Activated T-helper 17 cell treated with anti-CD3 and anti-CD28 coated beads, Interleukin-2, amount 50 U/mL, for 72 hours (primary cell): ENCODE measurements at regions not wholly inside any gene's neighbourhood (a gene's known extent, or its start where the extent isn't known, plus 50 kb on each side); places are given as distances from the start of the nearest gene placed in this dataset.

Experiments
- ATAC-seq: fragments of 150-1000 bp; cut with Tn5 transposase; replicated peaks from 2 replicates; pipeline ENCODE4 v1.10.0; 2021; ENCODE audit warnings: mild to moderate bottlenecking, moderate library complexity
- H3K27ac Mint-ChIP-seq: one replicate; pipeline ENCODE4 v1.8.0; 2022; ENCODE audit warnings: mixed read lengths
- H3K27me3 Mint-ChIP-seq: one replicate; pipeline ENCODE4 v1.8.0; 2022; ENCODE audit warnings: mixed read lengths
- H3K36me3 Mint-ChIP-seq: one replicate; pipeline ENCODE4 v1.8.0; 2022; ENCODE audit warnings: low read depth, mild to moderate bottlenecking, mixed read lengths
- H3K4me1 Mint-ChIP-seq: one replicate; pipeline ENCODE4 v1.8.0; 2022; ENCODE audit warnings: mixed read lengths
- H3K4me3 Mint-ChIP-seq: one replicate; pipeline ENCODE4 v1.8.0; 2022; ENCODE audit warnings: mild to moderate bottlenecking, mixed read lengths
- H3K9me3 Mint-ChIP-seq: one replicate; pipeline ENCODE4 v1.8.0; 2022; ENCODE audit warnings: mixed read lengths

GRCh38 chr1:199646761-199647160 lies 380.7 kb upstream of the NR5A2 start:
- Mint-ChIP-seq H3K4me1 (no peaks in the 10 kb centered on the region), H3K9me3 (peaks cover 3% of the 10 kb centered on the region), H3K36me3 (no peaks in the 10 kb centered on the region), H3K27ac (no peak overlapping the region), H3K4me3 (no peak overlapping the region), H3K27me3 (peaks cover 16% of the 10 kb centered on the region)
- no peak for ATAC-seq

- no peak for ATAC-seq
- no peaks in the 10 kb centered on the region for H3K9me3 Mint-ChIP-seq
- peaks cover 48% of the 10 kb centered on the region for H3K27me3 Mint-ChIP-seq
- H3K27ac Mint-ChIP-seq, result no peak overlapping the region
- no peak overlapping the region for H3K4me3 Mint-ChIP-seq
- H3K36me3 Mint-ChIP-seq, result no peaks in the 10 kb centered on the region
- H3K4me1 Mint-ChIP-seq, result no peaks in the 10 kb centered on the region
These were observed 370.1 kb upstream of the NR5A2 start for GRCh38 chr1:199657449-199657848.

- Mint-ChIP-seq H3K36me3 (no peaks in the 10 kb centered on the region), H3K9me3 (no peaks in the 10 kb centered on the region), H3K27me3 (peaks cover 47% of the 10 kb centered on the region), H3K4me1 (no peaks in the 10 kb centered on the region), H3K4me3 (no peak overlapping the region), H3K27ac (no peak overlapping the region)
- no peak for ATAC-seq
These were observed 367.4 kb upstream of the NR5A2 start for GRCh38 chr1:199660071-199660470.

- Mint-ChIP-seq H3K4me3 (no peak overlapping the region), H3K36me3 (no peaks in the 10 kb centered on the region), H3K9me3 (no peaks in the 10 kb centered on the region), H3K27me3 (peaks cover 29% of the 10 kb centered on the region), H3K27ac (no peak overlapping the region), H3K4me1 (no peaks in the 10 kb centered on the region)
- no peak for ATAC-seq
These were observed 362.1 kb upstream of the NR5A2 start for GRCh38 chr1:199665371-199665770.

GRCh38 chr1:199667089-199667488 lies 360.4 kb upstream of the NR5A2 start:
- H3K36me3 Mint-ChIP-seq, result no peaks in the 10 kb centered on the region
- ATAC-seq, result no peak
- H3K4me3 Mint-ChIP-seq, result no peak overlapping the region
- H3K4me1 Mint-ChIP-seq, result no peaks in the 10 kb centered on the region
- no peak overlapping the region for H3K27ac Mint-ChIP-seq
- H3K27me3 Mint-ChIP-seq, result peaks cover 29% of the 10 kb centered on the region
- no peaks in the 10 kb centered on the region for H3K9me3 Mint-ChIP-seq

DNA sequence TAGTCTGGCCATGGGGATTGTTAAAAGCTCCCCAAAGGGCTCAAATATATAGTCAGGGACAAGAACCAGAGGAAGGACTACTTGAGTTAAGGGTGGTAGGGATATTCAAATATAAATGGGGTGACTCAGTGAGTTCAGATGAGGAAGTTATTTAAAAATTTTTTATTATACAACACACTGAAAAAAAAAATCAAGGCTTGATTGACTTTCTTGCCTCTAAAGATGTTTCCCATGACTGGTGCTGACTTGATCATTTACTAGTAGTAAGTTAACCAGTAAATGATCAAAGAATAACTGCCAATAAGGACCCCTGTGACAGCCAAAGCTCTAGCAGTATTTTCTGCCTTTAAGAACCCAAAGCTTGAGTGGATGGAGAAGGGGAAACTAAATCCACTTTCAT lies 357.6 kb upstream of the NR5A2 start:
- H3K27me3 Mint-ChIP-seq, result peaks cover 30% of the 10 kb centered on the region
- H3K36me3 Mint-ChIP-seq, result no peaks in the 10 kb centered on the region
- ATAC-seq, result no peak
- no peak overlapping the region for H3K4me3 Mint-ChIP-seq
- H3K27ac Mint-ChIP-seq, result no peak overlapping the region
- H3K4me1 Mint-ChIP-seq, result no peaks in the 10 kb centered on the region
- no peaks in the 10 kb centered on the region for H3K9me3 Mint-ChIP-seq

DNA sequence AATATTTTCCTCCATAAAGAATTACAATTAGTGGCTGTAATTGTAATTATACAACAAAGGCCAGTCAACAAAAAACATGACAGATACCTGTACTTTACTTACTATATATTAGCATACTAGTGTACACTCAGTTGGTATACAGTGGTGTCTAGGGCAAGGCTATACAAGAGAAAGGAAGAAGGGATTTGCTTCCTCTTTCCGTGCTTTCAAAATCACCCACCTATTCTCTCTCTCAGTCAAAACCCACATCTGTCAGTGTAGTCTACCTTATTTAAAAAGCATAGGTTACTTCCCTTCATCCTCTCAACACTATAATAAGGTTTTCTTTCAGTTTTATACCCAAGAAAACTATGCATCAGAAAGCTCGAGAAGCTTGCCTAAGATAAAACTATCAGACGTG lies 355.8 kb upstream of the NR5A2 start:
- peaks cover 38% of the 10 kb centered on the region for H3K27me3 Mint-ChIP-seq
- no peaks in the 10 kb centered on the region for H3K36me3 Mint-ChIP-seq
- no peak for ATAC-seq

GRCh38 chr1:199675937-199676336 lies 351.6 kb upstream of the NR5A2 start:
- Mint-ChIP-seq H3K27me3 (peaks cover 28% of the 10 kb centered on the region), H3K4me1 (no peaks in the 10 kb centered on the region), H3K27ac (no peak overlapping the region), H3K9me3 (no peaks in the 10 kb centered on the region), H3K36me3 (no peaks in the 10 kb centered on the region), H3K4me3 (no peak overlapping the region)
- ATAC-seq, result no peak

More for the DNA sequence above, 355.8 kb upstream of the NR5A2 start:
- no peaks in the 10 kb centered on the region for H3K9me3 Mint-ChIP-seq
- H3K27ac Mint-ChIP-seq, result no peak overlapping the region
- no peak overlapping the region for H3K4me3 Mint-ChIP-seq
- no peaks in the 10 kb centered on the region for H3K4me1 Mint-ChIP-seq

DNA sequence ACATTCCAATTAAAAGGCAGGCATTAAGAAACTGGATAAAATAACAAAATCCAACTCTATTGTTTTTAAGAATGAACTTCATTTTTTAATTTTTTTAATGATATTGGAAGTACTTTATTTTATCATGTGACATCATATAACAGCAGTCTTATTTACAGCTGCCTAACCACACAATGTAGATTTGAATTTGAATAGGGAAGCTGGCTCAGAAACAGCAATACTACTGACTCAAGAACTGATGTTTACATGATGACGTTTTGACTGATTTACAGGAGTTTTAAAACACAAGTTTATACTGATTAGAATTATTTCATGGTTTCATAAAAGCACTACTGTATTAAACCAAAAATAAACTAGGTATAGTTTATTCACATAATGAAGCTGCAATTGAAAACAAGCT lies 348.7 kb upstream of the NR5A2 start:
- H3K36me3 Mint-ChIP-seq, result no peaks in the 10 kb centered on the region
- H3K9me3 Mint-ChIP-seq, result no peaks in the 10 kb centered on the region
- no peak for ATAC-seq

GRCh38 chr1:199682081-199682480 lies 345.4 kb upstream of the NR5A2 start:
- Mint-ChIP-seq H3K36me3 (no peaks in the 10 kb centered on the region), H3K27me3 (peaks cover 7% of the 10 kb centered on the region), H3K27ac (no peak overlapping the region), H3K4me1 (no peaks in the 10 kb centered on the region), H3K4me3 (no peak overlapping the region), H3K9me3 (no peaks in the 10 kb centered on the region)
- ATAC-seq, result no peak

More for the DNA sequence above, 348.7 kb upstream of the NR5A2 start:
- Mint-ChIP-seq H3K27me3 (peaks cover 14% of the 10 kb centered on the region), H3K27ac (no peak overlapping the region), H3K4me1 (no peaks in the 10 kb centered on the region), H3K4me3 (no peak overlapping the region)

- H3K27ac Mint-ChIP-seq, result no peak overlapping the region
- H3K4me1 Mint-ChIP-seq, result no peaks in the 10 kb centered on the region
- H3K9me3 Mint-ChIP-seq, result no peaks in the 10 kb centered on the region
- H3K27me3 Mint-ChIP-seq, result peaks cover 21% of the 10 kb centered on the region
- peak; percentile 48 for ATAC-seq
- H3K36me3 Mint-ChIP-seq, result no peaks in the 10 kb centered on the region
- no peak overlapping the region for H3K4me3 Mint-ChIP-seq
These were observed 342.7 kb upstream of the NR5A2 start for GRCh38 chr1:199684686-199685273.

GRCh38 chr1:199685369-199685768 lies 342.1 kb upstream of the NR5A2 start:
- H3K27me3 Mint-ChIP-seq, result peaks cover 22% of the 10 kb centered on the region
- no peaks in the 10 kb centered on the region for H3K36me3 Mint-ChIP-seq
- ATAC-seq, result no peak
- H3K9me3 Mint-ChIP-seq, result no peaks in the 10 kb centered on the region
- H3K4me1 Mint-ChIP-seq, result no peaks in the 10 kb centered on the region
- no peak overlapping the region for H3K4me3 Mint-ChIP-seq
- H3K27ac Mint-ChIP-seq, result no peak overlapping the region

DNA sequence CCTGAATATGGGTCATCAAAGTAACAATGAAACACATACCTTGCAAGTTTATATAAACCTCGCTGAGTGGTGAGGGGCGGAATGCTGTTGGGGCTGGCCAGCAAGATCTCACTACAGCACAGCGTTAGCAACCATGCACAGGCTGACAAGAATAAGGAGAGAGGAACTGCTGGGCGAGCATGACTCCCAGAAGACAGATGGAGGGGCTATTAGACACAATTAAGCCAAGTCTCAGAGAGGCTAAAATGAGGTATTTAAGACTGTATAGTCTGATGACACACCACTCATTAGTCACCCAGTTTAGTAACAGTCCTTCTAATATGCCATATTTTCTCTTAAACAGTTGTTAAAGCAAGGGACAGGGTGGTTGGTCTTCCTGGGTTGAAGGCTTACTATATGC lies 340.2 kb upstream of the NR5A2 start:
- Mint-ChIP-seq H3K4me1 (no peaks in the 10 kb centered on the region), H3K9me3 (no peaks in the 10 kb centered on the region), H3K27me3 (peaks cover 28% of the 10 kb centered on the region), H3K27ac (no peak overlapping the region), H3K4me3 (no peak overlapping the region), H3K36me3 (no peaks in the 10 kb centered on the region)
- no peak for ATAC-seq

DNA sequence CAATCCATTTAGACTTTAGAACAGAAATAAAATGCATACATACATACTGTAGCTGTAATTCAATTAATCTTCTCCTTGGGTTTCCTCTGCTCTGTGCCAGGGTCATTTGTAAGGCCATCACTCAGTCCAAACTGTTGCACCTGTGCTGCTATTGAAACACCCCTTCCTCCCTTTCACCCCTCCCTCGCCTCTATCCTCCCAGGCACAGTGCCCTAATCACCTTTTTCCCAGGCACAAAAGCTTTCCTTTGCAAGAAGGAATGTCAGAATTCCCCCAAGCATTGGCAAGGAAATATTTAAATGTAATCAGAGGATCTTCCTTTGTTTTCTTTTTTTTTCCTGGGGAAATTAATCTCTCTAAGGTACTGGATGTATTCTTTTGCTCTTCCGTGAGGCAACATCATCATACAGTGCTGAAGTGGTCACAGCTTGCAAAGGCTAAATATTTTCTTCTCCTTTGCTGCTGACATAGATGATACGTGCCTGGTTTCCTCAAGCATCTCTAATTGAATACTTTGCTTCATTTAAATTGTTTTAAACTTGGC lies 339.3 kb upstream of the NR5A2 start:
- no peaks in the 10 kb centered on the region for H3K4me1 Mint-ChIP-seq
- no peak overlapping the region for H3K4me3 Mint-ChIP-seq
- no peak overlapping the region for H3K27ac Mint-ChIP-seq
- no peaks in the 10 kb centered on the region for H3K9me3 Mint-ChIP-seq
- ATAC-seq, result no peak
- H3K36me3 Mint-ChIP-seq, result no peaks in the 10 kb centered on the region
- H3K27me3 Mint-ChIP-seq, result peaks cover 33% of the 10 kb centered on the region

DNA sequence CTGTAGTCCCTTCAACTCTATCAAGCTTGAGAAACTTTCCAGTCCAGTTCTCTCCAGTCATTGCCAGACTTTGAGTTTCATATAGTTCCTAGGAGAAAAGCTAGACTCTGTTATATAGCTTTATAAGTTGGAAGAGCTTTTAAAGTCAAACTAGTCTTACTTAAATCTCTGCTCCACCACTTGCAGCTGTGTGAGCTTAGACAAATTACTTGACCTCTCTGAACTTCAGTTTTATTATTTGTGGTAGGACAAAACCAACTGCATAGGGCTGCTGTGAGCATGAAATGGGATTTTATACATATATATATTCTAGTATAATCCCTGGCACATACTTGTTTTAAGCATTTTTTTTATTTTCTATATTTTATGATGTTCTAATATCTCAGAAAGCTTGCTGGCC lies 338.7 kb upstream of the NR5A2 start:
- no peaks in the 10 kb centered on the region for H3K36me3 Mint-ChIP-seq
- no peaks in the 10 kb centered on the region for H3K9me3 Mint-ChIP-seq
- H3K27me3 Mint-ChIP-seq, result peaks cover 39% of the 10 kb centered on the region
- H3K27ac Mint-ChIP-seq, result no peak overlapping the region
- H3K4me3 Mint-ChIP-seq, result no peak overlapping the region
- no peak for ATAC-seq
- H3K4me1 Mint-ChIP-seq, result no peaks in the 10 kb centered on the region

- no peak for ATAC-seq
- Mint-ChIP-seq H3K27me3 (peaks cover 43% of the 10 kb centered on the region), H3K4me3 (no peak overlapping the region), H3K36me3 (no peaks in the 10 kb centered on the region), H3K4me1 (no peaks in the 10 kb centered on the region), H3K27ac (no peak overlapping the region), H3K9me3 (no peaks in the 10 kb centered on the region)
These were observed 337.0 kb upstream of the NR5A2 start for GRCh38 chr1:199690496-199690895.
